WTC11 (cell line): ENCODE measurements at regions not wholly inside any gene's neighbourhood (a gene's known extent, or its start where the extent isn't known, plus 50 kb on each side); places are given as distances from the start of the nearest gene placed in this dataset.

Source experiments
- ATF1 ChIP-seq: sonication (generic); formaldehyde crosslinking; IDR thresholded peaks from 2 replicates; pipeline ENCODE4 v1.8.1; 2023; ENCODE audit warnings: mild to moderate bottlenecking, moderate library complexity, missing genetic modification reagents
- ATF3 ChIP-seq: sonication (generic); formaldehyde crosslinking; conservative IDR thresholded peaks from 2 replicates; pipeline ENCODE4 v1.8.1; 2022; ENCODE audit warnings: mild to moderate bottlenecking, missing genetic modification reagents
- CREB1 ChIP-seq: sonication (generic); formaldehyde crosslinking; IDR thresholded peaks from 2 replicates; pipeline ENCODE4 v1.8.0; 2023; ENCODE audit warnings: mild to moderate bottlenecking, missing genetic modification reagents
- FOXP1 ChIP-seq: sonication (generic); formaldehyde crosslinking; IDR thresholded peaks from 2 replicates; pipeline ENCODE4 v1.8.0; 2022; ENCODE audit warnings: missing genetic modification reagents, mild to moderate bottlenecking, moderate library complexity, borderline replicate concordance
- JUN ChIP-seq: sonication (generic); formaldehyde crosslinking; IDR thresholded peaks from 2 replicates; pipeline ENCODE4 v1.8.0; 2023; ENCODE audit warnings: mild to moderate bottlenecking, missing genetic modification reagents
- RELA ChIP-seq: sonication (generic); formaldehyde crosslinking; IDR thresholded peaks from 2 replicates; pipeline ENCODE4 v1.8.1; 2022; ENCODE audit warnings: missing genetic modification reagents, mild to moderate bottlenecking, borderline replicate concordance
- TEAD4 ChIP-seq: sonication (generic); formaldehyde crosslinking; IDR thresholded peaks from 2 replicates; pipeline ENCODE4 v1.8.0; 2022; ENCODE audit warnings: mild to moderate bottlenecking, missing genetic modification reagents
- ZNF423 ChIP-seq: fragments of 250-450 bp; sonication (Bioruptor Pico); IDR thresholded peaks from 2 replicates; pipeline ENCODE4 v2.1.2; 2022; ENCODE audit warnings: mild to moderate bottlenecking, moderate library complexity
- TF ChIP-seq, protein P1 (sequence below): fragments of 200-600 bp; IDR thresholded peaks from 2 replicates; pipeline ENCODE4 v1.8.0; 2022; ENCODE audit warnings: antibody characterized with exemption
- TF ChIP-seq, protein P2 (sequence below): sonication (generic); formaldehyde crosslinking; IDR thresholded peaks from 2 replicates; pipeline ENCODE4 v1.8.1; 2022; ENCODE audit warnings: mild to moderate bottlenecking, moderate library complexity, missing genetic modification reagents
- TF ChIP-seq, protein P3 (sequence below): sonication (generic); formaldehyde crosslinking; IDR thresholded peaks from 2 replicates; pipeline ENCODE4 v1.8.1; 2023; ENCODE audit warnings: mild to moderate bottlenecking, missing genetic modification reagents, moderate library complexity
- TF ChIP-seq, protein P4 (sequence below): sonication (generic); formaldehyde crosslinking; IDR thresholded peaks from 2 replicates; pipeline ENCODE4 v1.8.0; 2023; ENCODE audit warnings: missing genetic modification reagents

DNA sequence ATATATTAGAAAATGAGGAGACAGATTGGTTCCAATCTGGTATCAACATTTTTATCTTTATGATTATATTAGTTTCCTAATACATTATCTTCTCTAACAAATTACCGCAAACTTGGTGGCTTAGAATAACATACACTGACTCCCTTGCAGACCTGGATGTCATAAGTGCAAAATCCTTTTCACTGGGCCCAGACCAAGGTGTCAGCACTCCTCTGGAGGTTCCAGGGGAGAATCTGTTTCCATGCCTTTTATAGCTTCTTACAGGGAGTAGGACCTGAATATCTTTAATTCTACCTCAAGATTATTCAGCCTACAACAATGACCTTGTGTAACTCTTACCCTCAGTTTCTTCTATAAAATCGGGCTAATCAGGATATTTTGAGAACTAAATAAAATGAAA is 329.9 kb upstream of the GRM3 start:
- TF ChIP-seq RELA (CRISPR knock-in tag) (no peak), ATF1 (CRISPR knock-in tag) (no peak), FOXP1 (CRISPR knock-in tag) (no peak), CREB1 (no peak), ATF3 (no peak), TEAD4 (no peak), ZNF423 (CRISPR knock-in tag) (no peak), JUN (CRISPR knock-in tag) (no peak)
- TF ChIP-seq, protein P1, sequence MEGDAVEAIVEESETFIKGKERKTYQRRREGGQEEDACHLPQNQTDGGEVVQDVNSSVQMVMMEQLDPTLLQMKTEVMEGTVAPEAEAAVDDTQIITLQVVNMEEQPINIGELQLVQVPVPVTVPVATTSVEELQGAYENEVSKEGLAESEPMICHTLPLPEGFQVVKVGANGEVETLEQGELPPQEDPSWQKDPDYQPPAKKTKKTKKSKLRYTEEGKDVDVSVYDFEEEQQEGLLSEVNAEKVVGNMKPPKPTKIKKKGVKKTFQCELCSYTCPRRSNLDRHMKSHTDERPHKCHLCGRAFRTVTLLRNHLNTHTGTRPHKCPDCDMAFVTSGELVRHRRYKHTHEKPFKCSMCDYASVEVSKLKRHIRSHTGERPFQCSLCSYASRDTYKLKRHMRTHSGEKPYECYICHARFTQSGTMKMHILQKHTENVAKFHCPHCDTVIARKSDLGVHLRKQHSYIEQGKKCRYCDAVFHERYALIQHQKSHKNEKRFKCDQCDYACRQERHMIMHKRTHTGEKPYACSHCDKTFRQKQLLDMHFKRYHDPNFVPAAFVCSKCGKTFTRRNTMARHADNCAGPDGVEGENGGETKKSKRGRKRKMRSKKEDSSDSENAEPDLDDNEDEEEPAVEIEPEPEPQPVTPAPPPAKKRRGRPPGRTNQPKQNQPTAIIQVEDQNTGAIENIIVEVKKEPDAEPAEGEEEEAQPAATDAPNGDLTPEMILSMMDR, result no peak
- TF ChIP-seq, protein P2, sequence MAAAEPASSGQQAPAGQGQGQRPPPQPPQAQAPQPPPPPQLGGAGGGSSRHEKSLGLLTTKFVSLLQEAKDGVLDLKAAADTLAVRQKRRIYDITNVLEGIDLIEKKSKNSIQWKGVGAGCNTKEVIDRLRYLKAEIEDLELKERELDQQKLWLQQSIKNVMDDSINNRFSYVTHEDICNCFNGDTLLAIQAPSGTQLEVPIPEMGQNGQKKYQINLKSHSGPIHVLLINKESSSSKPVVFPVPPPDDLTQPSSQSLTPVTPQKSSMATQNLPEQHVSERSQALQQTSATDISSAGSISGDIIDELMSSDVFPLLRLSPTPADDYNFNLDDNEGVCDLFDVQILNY (CRISPR knock-in tag), result no peak
- TF ChIP-seq, protein P3, sequence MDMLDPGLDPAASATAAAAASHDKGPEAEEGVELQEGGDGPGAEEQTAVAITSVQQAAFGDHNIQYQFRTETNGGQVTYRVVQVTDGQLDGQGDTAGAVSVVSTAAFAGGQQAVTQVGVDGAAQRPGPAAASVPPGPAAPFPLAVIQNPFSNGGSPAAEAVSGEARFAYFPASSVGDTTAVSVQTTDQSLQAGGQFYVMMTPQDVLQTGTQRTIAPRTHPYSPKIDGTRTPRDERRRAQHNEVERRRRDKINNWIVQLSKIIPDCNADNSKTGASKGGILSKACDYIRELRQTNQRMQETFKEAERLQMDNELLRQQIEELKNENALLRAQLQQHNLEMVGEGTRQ (CRISPR knock-in tag), result no peak
- TF ChIP-seq, protein P4, sequence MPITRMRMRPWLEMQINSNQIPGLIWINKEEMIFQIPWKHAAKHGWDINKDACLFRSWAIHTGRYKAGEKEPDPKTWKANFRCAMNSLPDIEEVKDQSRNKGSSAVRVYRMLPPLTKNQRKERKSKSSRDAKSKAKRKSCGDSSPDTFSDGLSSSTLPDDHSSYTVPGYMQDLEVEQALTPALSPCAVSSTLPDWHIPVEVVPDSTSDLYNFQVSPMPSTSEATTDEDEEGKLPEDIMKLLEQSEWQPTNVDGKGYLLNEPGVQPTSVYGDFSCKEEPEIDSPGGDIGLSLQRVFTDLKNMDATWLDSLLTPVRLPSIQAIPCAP (CRISPR knock-in tag), result no peak
